Right kidney (tissue), 1 donor: ENCODE measurements at regions not wholly inside any gene's neighbourhood (a gene's known extent, or its start where the extent isn't known, plus 50 kb on each side); places are given as distances from the start of the nearest gene placed in this dataset.
"Not testable (repeated sequence)": the region's sequence is repeated elsewhere in the genome, so short reads cannot be mapped to it uniquely, and the experiment has no call there.

Source experiments
- DNase-seq: peaks from one replicate; pipeline ENCODE4 v3.0.0-alpha.2; 2016

DNA sequence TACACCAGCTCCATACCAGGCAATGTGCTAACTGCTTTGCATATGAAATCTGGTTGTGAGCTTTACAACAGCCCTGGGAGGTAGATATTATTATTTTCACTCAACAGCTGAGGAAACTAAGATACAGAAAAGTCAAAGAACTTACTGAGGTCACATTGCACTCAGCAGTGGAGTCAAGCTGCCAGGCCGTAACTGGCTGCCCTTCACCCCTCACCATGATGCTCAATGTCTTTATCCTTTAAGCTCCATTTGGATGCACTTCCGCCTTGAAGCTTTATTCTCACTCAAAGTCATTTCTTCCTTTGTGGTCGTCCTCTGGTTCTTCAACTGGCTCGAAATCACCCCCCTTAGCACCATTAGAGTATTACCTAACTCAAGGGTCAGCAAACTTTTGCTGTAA, 81.7 kb upstream of the RALGPS2 start:
- DNase-seq: no peak

DNA sequence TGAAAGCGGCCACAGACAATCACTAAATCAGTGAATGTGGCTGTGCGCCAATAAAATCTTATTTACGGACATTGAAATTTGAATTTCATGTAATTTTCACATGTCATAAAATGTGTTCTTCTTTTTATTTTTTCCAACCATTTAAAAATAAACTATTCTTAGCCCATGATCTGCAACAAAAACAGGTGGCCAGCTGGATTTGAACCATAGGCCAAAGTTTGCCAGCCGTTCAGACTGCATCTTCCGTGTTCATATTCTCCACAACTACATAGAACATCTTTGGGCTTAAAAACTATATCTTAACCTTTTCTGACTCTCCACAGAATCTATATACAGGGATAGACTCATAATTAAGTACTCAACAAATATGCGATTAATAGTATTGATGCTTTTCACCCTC, 81.2 kb upstream of the RALGPS2 start:
- no peak for DNase-seq

DNA sequence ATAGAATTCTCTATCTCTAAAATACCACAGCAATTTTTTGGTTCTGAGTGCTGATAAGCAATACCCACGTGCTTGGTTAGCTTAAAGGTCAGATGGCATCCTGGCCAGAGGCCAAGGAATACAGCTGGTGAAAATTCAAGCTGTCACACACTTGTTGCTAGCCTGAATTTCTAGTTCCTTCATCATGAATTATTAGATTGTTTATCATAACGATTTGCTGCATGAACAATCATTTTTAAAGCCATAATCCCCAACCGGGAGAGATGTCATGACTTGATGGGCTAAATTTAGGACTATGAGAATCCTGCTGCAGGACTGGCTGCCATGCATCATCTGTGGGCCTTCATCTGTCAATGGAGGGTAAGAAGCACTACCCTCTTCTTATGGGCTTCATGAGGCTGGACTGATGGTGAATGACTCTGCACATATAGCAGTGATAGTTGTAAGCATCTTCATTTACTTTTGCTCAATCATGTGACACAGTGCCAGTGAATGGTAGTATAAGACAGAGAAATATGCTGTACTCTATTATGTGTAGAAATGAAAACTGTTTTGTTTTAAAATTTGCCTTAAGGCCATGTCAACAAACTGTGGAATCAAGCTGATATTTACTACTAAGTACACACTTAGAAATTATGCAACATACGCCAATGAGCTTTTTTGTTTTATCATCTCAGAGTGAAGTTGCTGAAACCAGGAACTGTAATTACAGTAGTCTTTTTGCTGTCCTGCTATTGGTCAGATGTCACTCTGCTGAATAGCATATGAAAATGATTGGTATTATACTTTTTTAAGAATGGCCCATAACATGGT, 80.5 kb upstream of the RALGPS2 start:
- no peak for DNase-seq

DNA sequence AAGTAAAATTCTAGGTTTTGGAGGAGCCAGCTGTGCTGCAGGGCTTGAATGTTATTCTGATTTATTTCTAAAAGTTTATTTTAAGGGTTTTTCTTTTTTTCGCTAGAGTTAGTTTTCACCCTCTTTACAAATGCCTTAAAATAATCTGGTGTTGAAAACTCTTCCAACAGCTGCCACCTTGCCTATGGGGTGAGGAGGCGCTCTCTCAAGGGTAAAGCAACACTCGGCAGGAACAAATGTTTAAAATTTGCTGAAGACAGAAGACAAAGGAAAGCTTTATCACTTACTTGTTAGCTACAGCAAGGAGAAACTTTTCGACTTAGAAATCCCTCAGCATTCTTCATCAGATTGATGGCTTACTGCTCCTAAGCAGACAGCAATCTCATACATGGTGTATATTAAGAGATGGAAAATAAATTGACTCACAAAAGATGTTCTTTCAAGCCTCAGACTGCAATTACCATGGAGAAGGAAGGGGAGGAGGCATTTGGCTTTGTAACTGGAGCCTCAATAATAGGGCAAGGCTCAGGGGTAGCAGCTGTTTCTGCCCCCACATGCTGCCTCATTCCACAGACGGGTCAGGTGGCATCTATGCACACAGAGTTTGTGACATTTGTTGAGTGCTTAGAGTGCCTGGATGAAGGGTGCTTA, 79.8 kb upstream of the RALGPS2 start:
- no peak for DNase-seq

DNA sequence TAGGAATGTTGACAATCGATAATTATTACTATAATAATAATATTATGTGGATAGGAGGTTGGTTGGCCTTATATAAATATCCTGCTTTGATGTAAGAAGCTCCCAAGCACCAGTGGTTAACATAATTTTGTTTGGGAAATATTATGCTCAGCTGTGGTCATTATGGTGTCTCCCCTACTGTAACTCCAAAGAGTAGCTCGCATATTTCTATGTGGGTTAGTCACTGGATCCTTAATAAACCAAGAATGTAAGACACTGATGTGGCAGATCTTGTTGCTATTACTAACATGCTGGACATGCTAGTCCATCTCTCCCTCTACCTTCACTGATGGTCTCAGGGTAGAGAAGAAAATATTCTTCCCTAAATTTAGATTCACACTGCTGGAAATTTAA, 79.2 kb upstream of the RALGPS2 start:
- DNase-seq: no peak

DNA sequence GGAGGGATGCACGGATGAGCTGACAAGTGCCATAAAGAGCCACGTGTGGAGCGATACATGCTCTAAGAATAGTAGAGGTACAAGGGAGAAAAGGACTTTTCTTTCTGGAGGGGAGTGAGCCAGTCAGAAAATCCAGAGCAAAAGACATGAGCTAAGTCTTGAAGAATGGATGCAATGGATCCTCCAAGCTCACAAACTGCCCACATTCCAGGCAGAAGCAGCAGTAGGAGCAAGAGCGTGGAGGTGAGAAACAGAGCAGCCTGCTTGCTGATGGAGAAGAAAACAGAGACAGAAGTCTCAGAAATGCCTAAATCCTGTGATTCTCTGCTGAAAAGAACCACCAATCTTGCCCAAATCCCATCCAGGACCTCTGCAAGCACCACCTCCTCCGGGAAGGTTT, 78.2 kb upstream of the RALGPS2 start:
- no peak for DNase-seq

DNA sequence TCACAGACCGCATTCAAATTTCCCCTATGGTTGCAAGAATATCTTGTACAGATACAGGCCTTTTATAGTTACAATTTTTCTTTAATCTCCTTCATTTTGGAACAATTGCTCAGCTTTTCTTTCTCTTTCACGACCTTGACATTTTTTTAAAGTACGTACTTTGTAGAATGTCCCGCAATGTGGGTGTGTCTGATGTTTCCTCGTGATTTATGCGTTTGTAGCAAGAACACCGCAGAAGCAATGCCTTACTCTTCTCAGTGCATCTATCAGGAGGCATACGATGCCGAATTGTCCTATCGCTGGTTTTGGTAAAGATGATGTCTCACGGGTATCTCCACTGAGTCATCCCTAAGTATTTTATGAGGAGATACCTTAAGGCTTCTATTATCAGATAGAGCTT, 76.9 kb upstream of the RALGPS2 start:
- DNase-seq: no peak

DNA sequence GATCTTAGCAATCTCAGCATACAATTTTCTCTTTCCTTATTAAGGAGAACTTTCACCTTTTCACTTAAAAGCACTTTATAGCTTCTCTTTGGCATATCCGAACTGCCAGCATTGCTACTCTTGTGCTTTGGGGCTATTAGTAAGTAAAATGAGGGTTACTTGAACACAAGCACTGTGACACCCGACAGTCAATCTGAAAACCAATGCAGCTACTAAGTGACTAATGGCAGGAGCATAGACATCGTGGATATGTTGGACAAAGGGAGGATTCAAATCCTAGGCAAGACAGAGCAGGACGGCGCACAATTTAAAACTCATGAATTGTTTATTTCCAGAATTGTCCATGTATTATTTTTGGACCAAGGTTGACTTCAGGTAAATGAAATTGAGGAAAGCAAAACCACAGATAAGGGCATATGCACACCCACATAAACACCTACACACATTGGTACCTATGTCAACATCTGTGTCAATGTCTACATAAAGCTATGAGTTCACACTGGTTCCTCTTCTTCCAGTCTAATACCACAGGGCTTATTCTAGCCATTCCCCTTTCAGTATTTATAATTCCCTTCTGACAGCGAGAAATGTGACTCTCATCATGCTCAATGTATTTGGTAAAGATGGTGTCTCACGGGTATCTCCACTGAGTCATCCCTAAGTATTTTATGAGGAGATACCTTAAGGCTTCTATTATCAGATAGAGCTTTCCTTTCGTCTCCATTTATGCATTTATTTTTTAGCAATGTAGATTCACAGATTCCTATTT, 75.3 kb upstream of the RALGPS2 start:
- DNase-seq: no peak

DNA sequence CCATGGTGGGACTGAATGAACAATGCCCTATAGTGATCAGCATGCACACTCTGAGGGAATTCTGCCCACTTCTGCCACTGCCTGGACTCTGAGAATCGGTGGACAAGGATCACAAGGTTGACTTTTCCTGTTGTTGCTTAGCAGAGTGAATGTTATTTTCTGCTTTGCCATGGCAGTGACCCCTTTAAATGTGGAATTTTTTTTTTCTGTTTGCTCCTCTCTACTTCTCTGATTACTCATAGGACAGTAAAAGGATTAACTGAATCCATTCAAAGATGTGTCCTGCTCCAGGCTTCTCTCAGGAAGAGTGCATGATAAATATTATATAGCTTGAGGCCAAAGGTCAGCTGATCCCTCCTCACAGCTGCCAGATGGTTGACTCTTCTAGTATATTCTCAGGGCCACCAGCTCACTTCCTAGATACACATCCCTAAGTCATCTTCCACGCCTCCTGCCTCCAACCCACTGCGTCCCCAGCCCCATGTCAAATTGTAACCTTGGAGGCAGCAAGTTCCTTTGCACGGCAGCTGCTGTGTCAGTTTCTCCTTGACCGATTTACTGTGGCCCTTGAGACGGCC, 74.0 kb upstream of the RALGPS2 start:
- DNase-seq: no peak

DNA sequence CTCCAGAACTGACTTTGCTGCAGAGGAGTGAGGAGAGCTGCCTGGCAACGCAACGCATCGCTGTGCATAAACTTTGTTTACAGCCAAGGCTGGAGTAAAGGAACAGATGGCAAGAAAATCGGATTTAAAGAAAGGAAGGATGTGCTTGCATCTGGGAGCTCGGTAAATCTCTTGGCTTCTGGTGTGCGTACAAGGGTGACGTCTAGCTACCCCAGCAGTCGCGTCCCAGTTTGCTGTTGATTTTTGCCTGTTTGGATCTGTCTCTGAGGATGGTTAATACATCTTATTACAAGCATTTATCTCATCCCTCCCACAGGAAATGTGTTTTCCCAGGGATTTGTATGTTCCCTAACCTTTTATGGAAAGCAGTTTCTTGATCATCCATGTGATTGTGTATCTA, 73.3 kb upstream of the RALGPS2 start:
- no peak for DNase-seq

DNA sequence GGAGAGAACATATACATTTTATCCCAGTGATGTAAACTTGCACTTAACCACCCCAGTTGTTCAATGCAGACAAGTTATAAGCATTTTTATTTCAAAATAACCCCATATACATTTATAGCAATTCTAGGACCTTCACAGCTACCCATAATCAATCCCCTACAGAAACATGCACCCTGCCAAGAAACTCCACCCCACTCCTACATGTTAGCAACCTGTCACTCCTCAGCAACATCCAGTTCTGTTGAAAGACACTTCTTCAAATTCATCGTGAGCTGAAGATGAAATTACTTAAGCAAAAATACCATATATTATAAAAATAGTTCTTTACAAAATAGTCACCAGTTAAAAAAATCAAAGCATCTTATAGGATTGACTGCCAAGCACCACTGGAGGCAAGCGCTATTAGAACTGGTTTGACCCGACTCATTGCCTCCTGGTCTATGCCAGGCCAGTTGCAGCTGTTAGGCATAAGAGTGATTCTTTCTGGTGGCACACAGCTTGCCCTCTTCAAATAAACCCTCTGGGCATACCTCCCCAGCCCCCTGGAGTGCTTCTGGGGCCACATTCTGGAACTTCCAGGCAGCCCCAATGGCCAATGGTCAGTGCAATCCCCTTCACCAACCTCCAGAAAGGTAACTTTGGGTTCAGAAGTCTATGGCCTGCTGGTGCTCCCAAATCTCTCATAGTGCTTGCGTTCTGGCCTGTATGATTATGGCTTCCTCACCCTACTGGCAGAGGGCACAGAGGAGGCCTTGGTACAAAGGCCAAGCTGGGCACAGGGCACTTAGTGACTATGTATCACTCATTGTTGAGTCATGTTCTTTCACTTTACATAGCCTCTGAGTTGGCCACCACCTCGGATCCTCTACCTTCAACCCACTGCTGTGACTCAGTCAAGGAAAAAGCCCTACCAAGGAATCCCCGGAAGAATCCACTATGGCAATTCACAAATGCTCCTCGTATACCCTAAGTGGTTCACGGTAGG, 72.2 kb upstream of the RALGPS2 start:
- no peak for DNase-seq

DNA sequence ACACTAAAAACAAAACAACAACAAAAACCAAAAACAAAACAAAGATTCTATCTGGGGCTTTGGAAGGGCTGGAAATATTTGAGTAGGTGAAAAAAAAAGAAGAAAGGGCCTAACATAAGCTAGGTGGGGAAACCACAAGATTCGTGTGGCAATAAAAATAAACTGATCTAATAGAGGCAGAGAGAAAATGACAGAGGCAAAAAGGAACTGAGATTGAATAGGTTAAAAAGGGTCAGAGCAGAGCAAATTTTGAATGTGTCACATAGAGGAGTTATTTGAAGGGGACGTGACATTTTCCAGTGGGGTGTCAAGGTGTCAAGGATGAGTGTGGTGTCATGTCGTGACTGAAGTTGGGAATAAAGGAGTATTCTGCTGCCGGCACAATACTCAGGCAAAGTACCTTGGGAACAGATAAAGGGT, 65.2 kb upstream of the RALGPS2 start:
- DNase-seq: no peak

DNA sequence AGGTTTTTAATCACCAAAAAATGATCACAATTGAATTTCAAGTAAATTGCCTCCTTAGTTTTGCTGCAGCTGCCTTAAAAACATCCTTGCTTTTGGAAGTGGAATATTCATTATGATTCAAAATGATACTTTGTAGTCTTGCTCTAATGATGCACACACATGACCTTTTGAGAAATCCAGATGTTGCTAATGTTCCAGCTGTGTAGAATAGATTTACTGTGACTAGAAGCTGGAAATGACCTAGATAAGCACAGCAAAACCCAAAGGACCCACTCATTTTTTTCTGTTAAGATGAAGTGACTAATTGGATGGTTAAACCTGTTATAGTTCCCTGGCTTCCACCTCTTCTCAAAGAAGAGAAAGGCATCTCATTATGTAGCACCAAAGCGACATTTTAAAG, 64.6 kb upstream of the RALGPS2 start:
- no peak for DNase-seq

DNA sequence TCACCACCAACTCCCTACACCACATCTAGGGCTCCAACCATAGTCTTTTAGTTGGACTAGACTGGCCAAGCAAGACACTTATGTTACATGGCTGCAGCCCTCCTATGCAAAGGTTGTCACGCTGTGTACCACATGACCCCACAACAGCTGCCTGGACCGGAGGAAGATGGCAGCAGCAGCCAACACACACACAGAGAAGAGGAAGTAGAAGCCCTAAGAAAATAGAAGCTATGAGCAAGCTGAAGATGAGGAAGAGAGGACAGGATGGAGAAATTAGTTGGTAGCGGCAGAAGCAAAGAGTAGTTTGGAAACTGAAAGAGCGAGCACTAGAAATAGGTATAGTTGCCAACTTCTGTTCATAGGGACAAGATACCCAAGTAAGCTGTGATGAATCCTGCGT, 60.8 kb upstream of the RALGPS2 start:
- no peak for DNase-seq

DNA sequence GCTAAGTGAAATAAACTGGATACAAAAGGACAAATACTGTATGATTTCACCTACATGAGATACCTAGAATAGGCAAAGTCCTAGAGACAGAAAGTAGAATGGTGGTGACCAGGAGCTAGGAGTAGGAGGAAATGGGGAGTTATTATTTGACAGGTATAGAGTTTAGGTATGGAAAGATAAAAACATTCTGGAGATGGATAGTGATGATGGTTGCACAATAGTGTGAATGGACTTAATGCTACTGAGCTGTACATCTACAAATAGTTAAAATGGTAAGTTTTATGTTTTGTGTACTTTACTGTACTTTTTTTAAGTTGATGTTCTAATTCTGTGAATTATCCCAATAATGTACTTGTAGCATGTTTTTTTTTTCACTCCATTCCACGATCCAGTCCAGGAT, 59.5 kb upstream of the RALGPS2 start:
- no peak for DNase-seq

DNA sequence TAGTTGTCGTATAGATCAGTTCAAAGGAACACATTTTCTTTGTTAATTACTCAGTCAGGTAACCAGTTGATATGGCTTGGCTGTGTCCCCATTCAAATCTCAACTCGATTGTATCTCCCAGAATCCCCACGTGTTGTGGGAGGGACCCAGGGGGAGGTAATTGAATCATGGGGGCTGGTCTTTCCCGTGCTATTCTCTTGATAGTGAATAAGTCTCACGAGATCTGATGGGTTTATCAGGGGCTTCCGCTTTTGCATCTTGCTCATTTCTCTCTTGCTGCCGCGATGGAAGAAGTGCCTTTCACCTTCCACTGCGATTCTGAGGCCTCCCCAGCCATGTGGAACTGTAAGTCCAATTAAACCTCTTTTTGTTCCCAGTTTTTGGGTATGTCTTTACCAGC, 58.2 kb upstream of the RALGPS2 start:
- DNase-seq: not testable (repeated sequence)

DNA sequence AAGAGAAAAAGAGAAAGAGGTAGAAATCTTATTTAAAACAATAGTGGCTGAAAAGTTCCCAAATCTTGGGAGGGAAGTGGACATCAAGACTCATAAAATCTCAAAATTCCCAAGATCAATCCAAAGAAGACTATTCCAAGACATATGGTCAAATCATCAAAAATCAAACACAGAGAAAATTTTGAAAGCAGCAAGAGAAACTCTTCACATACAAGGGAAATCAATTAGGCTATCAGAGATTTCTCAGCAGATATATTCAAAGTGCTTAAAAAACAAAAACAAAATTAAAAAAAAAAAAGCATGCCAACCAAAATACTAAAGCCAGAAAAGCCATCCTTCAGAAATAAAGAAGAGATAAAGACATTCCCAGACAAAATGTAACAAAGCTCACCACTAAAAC, 52.6 kb upstream of the RALGPS2 start:
- no peak for DNase-seq

DNA sequence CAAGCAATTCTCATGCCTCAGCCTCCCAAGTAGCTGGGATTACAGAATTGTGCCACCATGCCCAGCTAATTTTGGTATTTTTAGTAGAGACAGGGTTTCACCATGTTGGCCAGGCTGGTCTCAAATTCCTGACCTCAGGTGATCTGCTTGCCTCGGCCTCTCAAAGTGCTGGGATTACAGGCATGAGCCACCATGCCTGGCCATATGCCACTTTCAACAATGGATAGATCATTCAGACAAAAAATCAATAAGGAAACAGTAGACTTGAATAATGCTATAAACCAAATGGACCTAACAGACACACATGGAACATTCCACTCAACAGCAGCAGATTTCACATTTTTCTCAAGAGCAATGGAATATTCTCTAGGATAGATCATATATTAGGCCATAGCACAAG, 50.5 kb upstream of the RALGPS2 start:
- not testable (repeated sequence) for DNase-seq
